ACC112 (cell line): ENCODE measurements at regions not wholly inside any gene's neighbourhood (a gene's known extent, or its start where the extent isn't known, plus 50 kb on each side); places are given as distances from the start of the nearest gene placed in this dataset.
"Not testable (repeated sequence)": the region's sequence is repeated elsewhere in the genome, so short reads cannot be mapped to it uniquely, and the experiment has no call there.

Experiments
- H2AFZ ChIP-seq: fragments of 200-600 bp; sonication (generic); one replicate; pipeline ENCODE4 v1.6.0; 2017; ENCODE audit warnings: antibody characterized with exemption, low read length; ENCODE audit not compliant: unreplicated experiment
- H3K27ac ChIP-seq: fragments of 200-600 bp; sonication (generic); 2 replicates; pipeline ENCODE4 v1.5.1; 2014; ENCODE audit warnings: low read depth, mild to moderate bottlenecking, antibody characterized with exemption, low read length, moderate library complexity
- H3K27me3 ChIP-seq: fragments of 200-600 bp; sonication (generic); 2 replicates; pipeline ENCODE4 v1.6.1; 2014; ENCODE audit warnings: mild to moderate bottlenecking, antibody characterized with exemption, low read length, moderate library complexity, mixed read lengths; ENCODE audit not compliant: insufficient read depth
- H3K36me3 ChIP-seq: fragments of 200-600 bp; sonication (generic); 2 replicates; pipeline ENCODE4 v1.6.1; 2016; ENCODE audit warnings: mild to moderate bottlenecking, antibody characterized with exemption, low read length, moderate library complexity, mixed read lengths; ENCODE audit not compliant: insufficient read depth
- H3K4me1 ChIP-seq: fragments of 200-600 bp; sonication (generic); one replicate; pipeline ENCODE4 v1.6.1; 2016; ENCODE audit warnings: low read length, mixed read lengths; ENCODE audit not compliant: insufficient read depth, unreplicated experiment, control insufficient read depth
- H3K4me3 ChIP-seq: fragments of 200-600 bp; sonication (generic); 2 replicates; pipeline ENCODE4 v1.5.1; 2014; ENCODE audit warnings: mild to moderate bottlenecking, low read depth, low read length
- H3K79me2 ChIP-seq: fragments of 200-600 bp; sonication (generic); one replicate; pipeline ENCODE4 v1.6.0; 2016; ENCODE audit warnings: low read length; ENCODE audit not compliant: control insufficient read depth, unreplicated experiment, insufficient read depth

- no peaks in the 10 kb centered on the region for H3K36me3 ChIP-seq
- no peak overlapping the region for H3K4me3 ChIP-seq
- H3K4me1 ChIP-seq, result no peaks in the 10 kb centered on the region
- H3K27ac ChIP-seq, result no peak overlapping the region
- no peak overlapping the region for H2AFZ ChIP-seq
- no peaks in the 10 kb centered on the region for H3K79me2 ChIP-seq
- no peaks in the 10 kb centered on the region for H3K27me3 ChIP-seq
These were observed 511.0 kb downstream of the SLCO4C1 start for GRCh38 chr5:101785090-101785489.

DNA sequence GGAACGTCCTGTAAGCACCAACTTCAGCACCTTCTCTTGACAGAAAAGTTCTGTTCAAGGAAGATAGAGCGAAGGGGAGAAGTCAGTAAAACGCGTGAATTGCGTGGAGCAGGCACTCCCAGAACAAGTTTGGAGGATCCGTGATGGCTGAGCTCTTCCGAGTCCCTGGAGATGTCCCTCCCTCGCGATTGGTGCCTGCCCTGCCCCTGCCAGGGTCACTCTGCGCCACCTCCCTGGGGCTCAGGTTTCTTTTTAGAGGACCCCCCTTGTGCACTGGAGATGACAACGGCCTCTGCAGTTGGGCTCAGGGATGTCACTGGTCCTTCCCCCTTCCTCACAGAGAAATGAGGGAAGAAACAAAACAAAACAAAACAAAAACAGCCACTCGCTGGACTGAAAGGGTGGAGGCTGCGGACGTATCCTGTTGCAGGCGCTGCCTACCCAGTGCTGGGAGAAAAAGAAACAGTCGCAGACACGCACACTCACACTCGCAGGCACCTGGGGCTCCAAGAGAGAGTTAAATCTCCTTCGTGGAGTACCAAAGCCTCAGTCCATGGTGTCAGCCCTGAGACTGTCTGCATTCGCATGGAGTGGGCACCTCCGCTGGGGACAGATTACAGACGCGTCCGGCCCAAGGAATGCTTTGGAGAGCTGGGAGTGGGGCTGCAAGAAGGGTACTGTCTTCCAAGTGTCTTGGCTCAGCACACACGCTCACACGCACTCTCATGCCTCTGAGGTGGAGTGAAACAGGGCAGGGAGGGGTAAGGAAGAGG lies 512.7 kb downstream of the SLCO4C1 start:
- Histone ChIP-seq H3K36me3 (no peaks in the 10 kb centered on the region), H3K27ac (no peak overlapping the region), H3K4me3 (no peak overlapping the region), H2AFZ (no peak overlapping the region), H3K4me1 (no peaks in the 10 kb centered on the region), H3K79me2 (no peaks in the 10 kb centered on the region), H3K27me3 (no peaks in the 10 kb centered on the region)

GRCh38 chr5:101782352-101783103 lies 513.6 kb downstream of the SLCO4C1 start:
- Histone ChIP-seq H3K4me1 (no peaks in the 10 kb centered on the region), H3K36me3 (no peaks in the 10 kb centered on the region), H3K27me3 (no peaks in the 10 kb centered on the region), H3K27ac (no peak overlapping the region), H3K4me3 (no peak overlapping the region), H2AFZ (no peak overlapping the region), H3K79me2 (no peaks in the 10 kb centered on the region)

DNA sequence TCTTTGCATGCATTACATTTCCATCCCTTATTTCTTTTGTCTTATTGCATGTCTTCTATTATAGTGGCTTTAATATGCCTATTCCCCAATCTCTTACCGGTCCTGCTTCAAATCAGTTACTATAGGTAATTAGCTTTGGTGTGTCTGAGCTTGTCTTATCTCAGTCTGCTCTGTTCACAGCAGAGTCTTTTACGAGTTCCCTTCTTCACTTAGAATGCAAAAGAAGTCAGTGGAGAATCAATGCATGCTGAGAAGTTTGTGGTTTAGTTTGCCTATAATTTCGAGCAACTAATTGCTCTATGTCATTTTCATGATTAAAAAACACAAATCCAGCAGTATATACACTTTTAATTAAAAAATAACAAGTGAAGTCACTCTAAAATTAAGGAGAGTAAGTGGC lies 545.0 kb downstream of the SLCO4C1 start:
- Histone ChIP-seq H3K27me3 (no peaks in the 10 kb centered on the region), H3K4me1 (no peaks in the 10 kb centered on the region), H2AFZ (no peak overlapping the region), H3K4me3 (no peak overlapping the region), H3K27ac (no peak overlapping the region), H3K79me2 (no peaks in the 10 kb centered on the region), H3K36me3 (no peaks in the 10 kb centered on the region)

DNA sequence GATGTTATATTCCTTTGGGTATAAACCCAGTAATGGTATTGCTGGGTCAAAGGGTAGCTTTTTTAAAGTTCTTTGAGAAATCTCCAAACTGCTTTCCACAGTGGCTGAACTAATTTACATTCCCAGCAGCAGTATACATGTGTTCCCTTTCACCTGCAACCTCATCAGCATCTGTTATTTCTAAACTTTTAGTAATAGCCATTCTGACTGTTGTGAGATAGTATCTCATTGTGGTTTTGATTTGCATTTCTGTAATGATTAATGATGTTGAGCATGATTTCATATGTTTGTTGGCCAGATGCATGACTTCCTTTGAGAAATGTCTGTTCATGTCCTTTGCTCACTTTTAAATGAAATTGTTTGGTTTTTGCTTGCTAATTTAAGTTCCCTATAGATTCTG lies 553.1 kb downstream of the SLCO4C1 start:
- H3K79me2 ChIP-seq, H3K27ac ChIP-seq, H3K27me3 ChIP-seq, H2AFZ ChIP-seq, H3K36me3 ChIP-seq, H3K4me1 ChIP-seq, H3K4me3 ChIP-seq: not testable (repeated sequence)

DNA sequence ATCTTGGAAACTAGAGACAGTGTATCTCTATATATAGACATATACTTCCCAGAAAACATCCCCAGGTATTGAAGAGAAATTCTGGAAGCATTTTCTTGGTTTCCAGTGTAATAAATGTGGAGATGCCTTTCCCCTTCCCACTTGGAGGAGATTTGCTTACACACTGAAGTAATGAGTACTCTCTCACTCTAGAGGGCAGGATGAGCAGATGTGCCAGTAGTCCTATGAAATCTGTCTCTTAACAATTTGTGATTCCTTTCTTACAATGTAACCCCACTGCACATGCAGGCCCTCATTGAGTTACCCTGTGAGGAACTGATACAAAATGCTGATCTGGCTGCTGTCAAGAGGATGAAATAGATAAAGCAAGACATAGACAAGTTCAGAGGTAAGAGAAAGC lies 567.2 kb downstream of the SLCO4C1 start:
- Histone ChIP-seq H3K4me3 (no peak overlapping the region), H3K36me3 (no peaks in the 10 kb centered on the region), H3K79me2 (no peaks in the 10 kb centered on the region), H3K27ac (no peak overlapping the region), H3K27me3 (no peaks in the 10 kb centered on the region), H3K4me1 (no peaks in the 10 kb centered on the region), H2AFZ (no peak overlapping the region)

GRCh38 chr5:101721543-101721942 lies 574.5 kb downstream of the SLCO4C1 start:
- no peaks in the 10 kb centered on the region for H3K27me3 ChIP-seq
- H3K79me2 ChIP-seq, result no peaks in the 10 kb centered on the region
- H3K27ac ChIP-seq, result no peak overlapping the region
- no peaks in the 10 kb centered on the region for H3K4me1 ChIP-seq
- H3K4me3 ChIP-seq, result no peak overlapping the region
- H3K36me3 ChIP-seq, result no peaks in the 10 kb centered on the region
- no peak overlapping the region for H2AFZ ChIP-seq

DNA sequence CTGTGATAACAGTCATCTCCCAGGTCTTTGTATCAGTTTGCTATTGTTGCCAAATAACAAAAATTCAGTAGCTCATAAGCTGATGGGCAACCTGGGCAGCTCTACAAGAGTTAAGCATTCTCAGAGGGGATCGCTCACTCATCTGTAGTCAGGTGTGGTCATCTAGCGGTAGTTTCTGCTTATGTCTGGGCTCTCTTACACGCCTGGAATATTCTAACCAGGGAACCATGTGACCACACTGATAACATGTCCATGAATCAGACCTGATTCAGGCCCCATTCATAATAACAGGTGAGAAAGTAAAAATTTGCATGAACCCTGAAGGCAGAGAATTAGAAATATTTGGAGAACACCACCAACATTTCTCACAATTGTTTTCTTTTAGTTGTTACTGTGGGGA lies 576.1 kb downstream of the SLCO4C1 start:
- no peaks in the 10 kb centered on the region for H3K79me2 ChIP-seq
- H3K4me1 ChIP-seq, result no peaks in the 10 kb centered on the region
- H3K4me3 ChIP-seq, result no peak overlapping the region
- no peaks in the 10 kb centered on the region for H3K27me3 ChIP-seq
- H3K27ac ChIP-seq, result no peak overlapping the region
- no peak overlapping the region for H2AFZ ChIP-seq
- H3K36me3 ChIP-seq, result no peaks in the 10 kb centered on the region

- no peaks in the 10 kb centered on the region for H3K4me1 ChIP-seq
- H3K36me3 ChIP-seq, result no peaks in the 10 kb centered on the region
- no peaks in the 10 kb centered on the region for H3K79me2 ChIP-seq
- H3K4me3 ChIP-seq, result no peak overlapping the region
- H3K27ac ChIP-seq, result no peak overlapping the region
- H2AFZ ChIP-seq, result no peak overlapping the region
- H3K27me3 ChIP-seq, result no peaks in the 10 kb centered on the region
These were observed 578.4 kb downstream of the SLCO4C1 start for GRCh38 chr5:101717721-101718120.

GRCh38 chr5:101716941-101717340 lies 579.1 kb downstream of the SLCO4C1 start:
- Histone ChIP-seq H2AFZ (no peak overlapping the region), H3K27me3 (no peaks in the 10 kb centered on the region), H3K4me1 (no peaks in the 10 kb centered on the region), H3K79me2 (no peaks in the 10 kb centered on the region), H3K36me3 (no peaks in the 10 kb centered on the region), H3K4me3 (no peak overlapping the region), H3K27ac (no peak overlapping the region)

DNA sequence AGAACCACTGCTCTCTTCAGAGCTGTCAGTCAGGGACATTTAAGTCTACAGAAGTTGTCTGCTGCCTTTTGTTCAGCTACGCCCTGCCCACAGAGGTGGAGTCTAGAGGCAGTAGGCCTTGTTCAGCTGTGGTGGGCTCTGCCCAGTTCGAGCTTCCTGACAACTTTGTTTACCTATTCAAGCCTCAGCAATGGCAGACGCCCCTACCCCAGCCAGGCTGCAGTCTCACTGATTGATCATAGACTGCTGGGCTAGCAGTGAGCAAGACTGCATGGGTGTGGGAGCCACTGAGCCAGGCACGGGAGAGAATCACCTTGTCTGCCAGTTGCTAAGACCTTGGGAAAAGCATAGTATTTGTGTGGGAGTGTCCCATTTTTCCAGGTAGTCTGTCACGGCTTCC lies 580.3 kb downstream of the SLCO4C1 start:
- not testable (repeated sequence) for H2AFZ ChIP-seq, H3K36me3 ChIP-seq, H3K4me1 ChIP-seq, H3K79me2 ChIP-seq, H3K27ac ChIP-seq, H3K4me3 ChIP-seq, H3K27me3 ChIP-seq
